PC-9 (cell line): ENCODE measurements at regions not wholly inside any gene's neighbourhood (a gene's known extent, or its start where the extent isn't known, plus 50 kb on each side); places are given as distances from the start of the nearest gene placed in this dataset.

Experiments
- BruUV-seq: library from RNA; stranded (reverse); fragments of 400-500 nt; replicated peaks from 2 replicates; lab custom pipeline; 2021; lab: Mats Ljungman, UMichigan
- CTCF ChIA-PET: fragments of 300-600 bp; sonication (Branson Sonifier 250); formaldehyde crosslinking; loops from one replicate; lab custom pipeline; 2022; ENCODE audit warnings: antibody characterized with exemption; lab: Charles Lee
- POLR2A ChIA-PET: fragments of 300-600 bp; sonication (Branson Sonifier 250); formaldehyde crosslinking; loops from one replicate; lab custom pipeline; 2022; ENCODE audit warnings: antibody characterized with exemption; ENCODE audit not compliant: unreplicated experiment; lab: Charles Lee
- DNase-seq, 2 experiments: peaks; one replicate each; pipeline versions ENCODE4 v3.0.0 to v3.0.0-alpha.2; 2015 to 2022; ENCODE audit warnings: mixed read lengths in 1 of 2
- H2AFZ ChIP-seq: fragments of 200-600 bp; sonication (generic); 2 replicates; pipeline ENCODE4 v1.8.1; 2017; ENCODE audit warnings: antibody characterized with exemption
- H3F3A ChIP-seq: fragments of 200-600 bp; sonication (generic); 2 replicates; pipeline ENCODE4 v1.8.1; 2017; ENCODE audit warnings: antibody characterized with exemption, mild to moderate bottlenecking, low read depth; ENCODE audit not compliant: insufficient read depth
- H3K27ac ChIP-seq: fragments of 200-600 bp; sonication (generic); 2 replicates; pipeline ENCODE4 v1.6.1; 2016; ENCODE audit warnings: mixed run types
- H3K27me3 ChIP-seq: fragments of 200-600 bp; sonication (generic); 2 replicates; pipeline ENCODE4 v1.6.1; 2016; ENCODE audit warnings: low read depth, mixed run types; ENCODE audit not compliant: insufficient read depth
- H3K36me3 ChIP-seq: fragments of 200-600 bp; sonication (generic); 2 replicates; pipeline ENCODE4 v1.6.1; 2016; ENCODE audit warnings: low read depth, mixed run types
- H3K4me1 ChIP-seq: fragments of 200-600 bp; sonication (generic); replicated peaks from 2 replicates; pipeline ENCODE4 v1.6.1; 2016; ENCODE audit warnings: mixed run types; ENCODE audit not compliant: insufficient read depth
- H3K4me2 ChIP-seq: fragments of 200-600 bp; sonication (generic); 2 replicates; pipeline ENCODE4 v1.6.1; 2017; ENCODE audit warnings: mixed run types
- H3K4me3 ChIP-seq: fragments of 200-600 bp; sonication (generic); 2 replicates; pipeline ENCODE4 v1.6.1; 2016; ENCODE audit warnings: mixed run types
- H3K79me2 ChIP-seq: fragments of 200-600 bp; sonication (generic); 2 replicates; pipeline ENCODE4 v1.6.1; 2017; ENCODE audit warnings: low read depth, mixed run types
- H3K9me2 ChIP-seq: fragments of 200-600 bp; sonication (generic); 2 replicates; pipeline ENCODE4 v1.8.1; 2017; ENCODE audit warnings: mild to moderate bottlenecking; ENCODE audit not compliant: insufficient read depth
- H3K9me3 ChIP-seq: fragments of 200-600 bp; sonication (generic); 2 replicates; pipeline ENCODE4 v1.8.1; 2016; ENCODE audit warnings: low read depth; ENCODE audit not compliant: insufficient read depth
- H4K20me1 ChIP-seq: fragments of 200-600 bp; sonication (generic); 2 replicates; pipeline ENCODE4 v1.8.1; 2017; ENCODE audit not compliant: insufficient read depth
- CTCF ChIP-seq: fragments of 200-600 bp; sonication (generic); conservative IDR thresholded peaks from 2 replicates; pipeline ENCODE4 v1.6.1; 2017; ENCODE audit warnings: mixed run types, antibody characterized with exemption, mild to moderate bottlenecking, moderate library complexity
- EZH2 ChIP-seq: fragments of 200-600 bp; sonication (generic); IDR thresholded peaks from 2 replicates; pipeline ENCODE4 v1.8.0; 2017; ENCODE audit warnings: antibody characterized with exemption, low read depth
- intact Hi-C: fragments of 100-400 bp; cut with micrococcal nuclease; formaldehyde crosslinking; loops from one replicate; pipeline ENCODE4 v1.10.0; 2022; ENCODE audit not compliant: unreplicated experiment

GRCh38 chr7:41873741-41874140 lies 170.9 kb upstream of the INHBA start:
- POLR2A ChIA-PET, result interaction anchor here (0.5 kb wide), 1 partner anchor 71 kb away, joined by 7 read pairs; no protein-coding TSS in a partner anchor
- BruUV-seq, result no TSS peak
- H4K20me1 ChIP-seq, result no peaks in the 10 kb centered on the region

GRCh38 chr7:41872966-41873365 lies 170.1 kb upstream of the INHBA start:
- CTCF ChIA-PET, result no interaction called here

More at GRCh38 chr7:41873741-41874140, 170.9 kb upstream of the INHBA start:
- Histone ChIP-seq H3K36me3 (no peaks in the 10 kb centered on the region), H3K4me3 (no peak overlapping the region), H3F3A (no peaks in the 10 kb centered on the region), H2AFZ (no peak overlapping the region), H3K9me2 (no peaks in the 10 kb centered on the region), H3K27ac (no peak overlapping the region), H3K4me2 (no peak overlapping the region), H3K4me1 (no peaks in the 10 kb centered on the region), H3K79me2 (no peaks in the 10 kb centered on the region), H3K9me3 (no peaks in the 10 kb centered on the region), H3K27me3 (0 out of 2 replicates have a peak, but pooled peaks cover 4% of the 10 kb centered on the region)
- no peak for TF ChIP-seq EZH2
- no peak for TF ChIP-seq CTCF
- CTCF ChIA-PET, result no interaction called here
- intact Hi-C loops, result no loop called here
- no peak for DNase-seq

GRCh38 chr7:41870461-41871138 lies 167.7 kb upstream of the INHBA start:
- no peak for DNase-seq
- POLR2A ChIA-PET, result interaction anchor here (0.5 kb wide), 1 partner anchor 779 kb away, joined by 3 read pairs; no protein-coding TSS in a partner anchor
- intact Hi-C loops, result no loop called here

More at GRCh38 chr7:41872966-41873365, 170.1 kb upstream of the INHBA start:
- Histone ChIP-seq H3K27me3 (0 out of 2 replicates have a peak, but pooled peaks cover 4% of the 10 kb centered on the region), H3K36me3 (no peaks in the 10 kb centered on the region), H3K4me2 (no peak overlapping the region), H3K79me2 (no peaks in the 10 kb centered on the region), H2AFZ (no peak overlapping the region), H3K4me1 (no peaks in the 10 kb centered on the region), H3K9me2 (no peaks in the 10 kb centered on the region), H3K27ac (no peak overlapping the region), H3K9me3 (no peaks in the 10 kb centered on the region), H3F3A (no peaks in the 10 kb centered on the region), H3K4me3 (no peak overlapping the region), H4K20me1 (no peaks in the 10 kb centered on the region)
- no peak for TF ChIP-seq CTCF
- TF ChIP-seq EZH2, result no peak
- no TSS peak for BruUV-seq
- DNase-seq, result no peak
- intact Hi-C loops, result no loop called here
- POLR2A ChIA-PET, result no interaction called here

More at GRCh38 chr7:41870461-41871138, 167.7 kb upstream of the INHBA start:
- no peaks in the 10 kb centered on the region for H3K36me3 ChIP-seq
- H3K4me2 ChIP-seq, result no peak overlapping the region
- H3K9me3 ChIP-seq, result no peaks in the 10 kb centered on the region
- no peak overlapping the region for H3K27ac ChIP-seq
- TF ChIP-seq EZH2 (no peak), CTCF (no peak)
- H3K4me1 ChIP-seq, result no peaks in the 10 kb centered on the region
- H3K27me3 ChIP-seq, result 0 out of 2 replicates have a peak, but pooled peaks cover 4% of the 10 kb centered on the region
- no peaks in the 10 kb centered on the region for H3K9me2 ChIP-seq
- H4K20me1 ChIP-seq, result no peaks in the 10 kb centered on the region
- no peak overlapping the region for H2AFZ ChIP-seq
- BruUV-seq, result no TSS peak
- no peaks in the 10 kb centered on the region for H3K79me2 ChIP-seq
- H3F3A ChIP-seq, result no peaks in the 10 kb centered on the region
- no peak overlapping the region for H3K4me3 ChIP-seq
- CTCF ChIA-PET, result no interaction called here
